GM12864 (cell line): ENCODE measurements at regions not wholly inside any gene's neighbourhood (a gene's known extent, or its start where the extent isn't known, plus 50 kb on each side); places are given as distances from the start of the nearest gene placed in this dataset.
"Not testable (repeated sequence)": the region's sequence is repeated elsewhere in the genome, so short reads cannot be mapped to it uniquely, and the experiment has no call there.

Experiments used
- DNase-seq: peaks from one replicate; pipeline ENCODE4 v3.0.0-alpha.2; 2011; ENCODE audit warnings: low read depth
- H3K4me3 ChIP-seq: 2 replicates; pipeline ENCODE4 v1.5.1; 2011; ENCODE audit warnings: mild to moderate bottlenecking, low read depth, low read length, control low read depth
- TF ChIP-seq, protein P1 (sequence below): IDR thresholded peaks from 2 replicates; pipeline ENCODE4 v1.5.1; 2011; ENCODE audit warnings: low read depth, mild to moderate bottlenecking, moderate library complexity, low read length, control low read depth, inconsistent platforms; ENCODE audit errors: missing control alignments

DNA sequence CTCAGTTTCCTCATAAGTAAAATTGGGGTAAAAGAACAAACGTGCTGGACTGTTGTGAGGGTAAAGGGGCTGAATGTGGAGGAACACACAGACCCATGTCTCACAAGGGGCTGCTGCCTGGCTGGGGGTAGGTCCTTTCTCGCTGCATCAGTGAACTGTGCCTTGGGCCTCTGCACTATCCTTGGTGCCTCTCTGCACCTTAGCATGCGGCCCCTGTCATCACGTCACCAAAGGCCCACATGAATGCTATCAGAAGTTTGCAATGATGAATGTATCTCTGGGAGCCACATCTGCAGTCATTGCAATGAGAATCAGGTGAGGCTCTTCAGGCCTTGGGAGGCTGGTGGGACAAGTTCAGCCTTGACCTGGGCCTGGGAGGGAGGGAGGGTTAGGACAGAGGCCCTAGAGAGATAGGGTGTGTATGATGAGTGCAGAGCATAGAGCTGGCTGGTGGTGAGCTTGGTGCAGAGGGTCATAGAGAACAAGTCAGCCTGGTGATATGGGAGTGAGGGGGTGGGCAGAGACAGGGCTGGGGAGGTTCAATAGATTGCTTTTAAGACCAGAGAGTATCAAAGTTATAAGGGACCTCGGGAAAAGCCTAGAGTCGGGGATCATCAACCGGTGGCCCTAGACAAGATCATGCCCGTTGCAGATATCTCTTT, 308.4 kb downstream of the RPS24 start:
- DNase-seq, result no peak
- H3K4me3 ChIP-seq, result no peak overlapping the region
- TF ChIP-seq, protein P1, sequence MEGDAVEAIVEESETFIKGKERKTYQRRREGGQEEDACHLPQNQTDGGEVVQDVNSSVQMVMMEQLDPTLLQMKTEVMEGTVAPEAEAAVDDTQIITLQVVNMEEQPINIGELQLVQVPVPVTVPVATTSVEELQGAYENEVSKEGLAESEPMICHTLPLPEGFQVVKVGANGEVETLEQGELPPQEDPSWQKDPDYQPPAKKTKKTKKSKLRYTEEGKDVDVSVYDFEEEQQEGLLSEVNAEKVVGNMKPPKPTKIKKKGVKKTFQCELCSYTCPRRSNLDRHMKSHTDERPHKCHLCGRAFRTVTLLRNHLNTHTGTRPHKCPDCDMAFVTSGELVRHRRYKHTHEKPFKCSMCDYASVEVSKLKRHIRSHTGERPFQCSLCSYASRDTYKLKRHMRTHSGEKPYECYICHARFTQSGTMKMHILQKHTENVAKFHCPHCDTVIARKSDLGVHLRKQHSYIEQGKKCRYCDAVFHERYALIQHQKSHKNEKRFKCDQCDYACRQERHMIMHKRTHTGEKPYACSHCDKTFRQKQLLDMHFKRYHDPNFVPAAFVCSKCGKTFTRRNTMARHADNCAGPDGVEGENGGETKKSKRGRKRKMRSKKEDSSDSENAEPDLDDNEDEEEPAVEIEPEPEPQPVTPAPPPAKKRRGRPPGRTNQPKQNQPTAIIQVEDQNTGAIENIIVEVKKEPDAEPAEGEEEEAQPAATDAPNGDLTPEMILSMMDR, result no peak

DNA sequence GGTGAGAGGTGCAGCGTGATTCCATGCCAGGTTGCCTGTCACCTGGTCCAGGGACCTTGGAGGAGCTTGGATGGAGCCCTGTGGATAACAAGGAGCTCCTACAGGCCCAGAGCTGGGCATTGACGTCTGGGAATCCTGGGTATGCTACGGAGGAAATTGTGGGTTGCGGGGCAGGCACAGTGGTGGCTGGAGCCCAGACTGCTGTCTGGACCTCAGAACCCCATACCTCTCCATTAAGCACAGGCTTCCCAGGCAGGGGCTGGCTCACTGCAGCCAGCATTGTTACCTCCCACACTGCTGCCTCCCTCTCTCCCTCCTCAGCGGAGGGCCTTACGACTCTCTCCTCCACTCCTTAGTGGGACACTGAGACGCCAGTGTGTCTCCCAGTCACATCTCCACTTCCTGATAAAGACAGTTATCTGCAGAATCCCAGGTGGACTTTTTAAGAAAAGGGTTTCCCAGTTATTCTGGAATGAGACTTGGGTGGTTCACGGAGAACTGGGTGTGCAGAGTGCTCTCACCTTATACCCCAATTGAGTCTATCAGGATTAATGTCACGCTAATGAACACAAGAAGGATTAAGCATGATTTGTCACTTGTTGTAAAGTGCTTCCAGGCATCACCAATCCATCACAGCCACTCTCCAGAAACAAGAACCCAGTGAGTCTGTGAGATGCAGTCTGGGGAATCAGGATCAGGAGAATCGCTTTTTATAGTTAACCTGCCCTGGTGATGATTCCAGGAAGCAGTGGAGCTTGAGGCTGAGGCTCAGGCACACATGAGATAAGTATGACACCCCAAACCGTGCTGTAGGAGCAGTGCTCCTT, 309.4 kb downstream of the RPS24 start:
- no peak overlapping the region for H3K4me3 ChIP-seq
- DNase-seq, result no peak
- TF ChIP-seq, protein P1, result no peak

DNA sequence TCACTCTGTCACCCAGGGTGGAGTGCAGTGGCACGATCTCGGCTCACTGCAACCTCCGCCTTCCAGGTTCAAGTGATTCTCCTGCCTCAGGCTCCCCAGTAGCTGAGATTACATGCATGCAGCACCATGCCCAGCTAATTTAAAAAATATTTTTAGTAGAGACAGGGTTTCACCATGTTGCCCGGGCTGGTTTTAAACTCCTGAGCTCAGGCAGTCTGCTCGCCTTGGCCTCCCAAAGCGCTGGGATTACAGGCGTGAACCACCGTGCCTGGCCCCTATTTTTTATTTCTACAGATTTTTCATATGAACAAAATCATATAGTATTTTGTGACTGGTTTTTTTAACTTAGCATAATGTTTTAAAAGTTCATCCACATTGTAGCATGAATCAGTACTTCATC, 310.6 kb downstream of the RPS24 start:
- H3K4me3 ChIP-seq, DNase-seq: not testable (repeated sequence)

- not testable (repeated sequence) for DNase-seq, H3K4me3 ChIP-seq
These were observed 311.9 kb downstream of the RPS24 start for GRCh38 chr10:78345515-78345914.

GRCh38 chr10:78346721-78347120, 313.1 kb downstream of the RPS24 start:
- TF ChIP-seq, protein P1, result no peak
- DNase-seq, result no peak
- no peak overlapping the region for H3K4me3 ChIP-seq

DNA sequence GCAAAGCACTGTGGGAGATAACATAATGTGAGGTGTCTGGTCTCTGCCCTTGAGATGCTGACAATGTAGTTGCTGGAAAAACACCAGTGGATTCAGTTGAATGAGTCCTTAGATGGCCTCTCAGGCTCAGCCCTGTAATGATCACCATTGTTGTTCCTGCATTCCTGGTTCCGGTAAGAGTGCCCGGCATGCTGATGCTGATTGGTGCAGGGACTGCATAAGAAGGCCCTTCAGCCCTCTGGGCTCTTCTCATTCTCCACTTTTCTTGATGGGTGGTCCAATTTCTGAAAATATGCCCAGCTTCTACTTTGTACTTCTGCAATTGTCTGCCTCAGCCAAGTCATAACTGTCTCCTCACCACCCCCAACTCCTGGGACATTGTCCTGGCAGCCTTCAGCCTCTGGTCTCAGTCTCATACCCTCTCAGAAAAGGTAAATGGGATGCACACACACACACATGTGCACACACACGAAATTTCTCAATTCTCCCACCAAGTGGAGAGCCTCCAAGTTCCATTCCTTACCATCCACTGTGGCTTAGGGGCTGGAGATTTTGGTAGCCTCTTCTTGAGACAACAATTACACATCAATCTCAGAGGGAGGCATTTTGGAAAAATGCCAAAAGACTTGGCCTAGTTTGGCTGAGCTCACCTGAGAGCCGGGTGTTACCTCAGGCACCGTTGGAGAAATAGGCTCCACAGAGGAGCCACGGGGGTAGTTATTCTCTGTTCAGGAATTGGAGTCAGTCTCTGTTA, 314.9 kb downstream of the RPS24 start:
- no peak for DNase-seq
- TF ChIP-seq, protein P1, result no peak
- no peak overlapping the region for H3K4me3 ChIP-seq

GRCh38 chr10:78349165-78349516, 315.5 kb downstream of the RPS24 start:
- H3K4me3 ChIP-seq, result no peak overlapping the region
- no peak for DNase-seq
- TF ChIP-seq, protein P1, result no peak
